IMR-90 (cell line): ENCODE measurements at regions not wholly inside any gene's neighbourhood (a gene's known extent, or its start where the extent isn't known, plus 50 kb on each side); places are given as distances from the start of the nearest gene placed in this dataset.

Source experiments
- CHD1 ChIP-seq: IDR thresholded peaks from 2 replicates; pipeline ENCODE4 v1.6.1; 2012; ENCODE audit warnings: low read depth, low read length, improper control_type of control experiment
- MAZ ChIP-seq: IDR thresholded peaks from 2 replicates; pipeline ENCODE4 v1.6.1; 2012; ENCODE audit warnings: low read depth, mild to moderate bottlenecking, low read length, improper control_type of control experiment, moderate library complexity, borderline replicate concordance
- POLR2A ChIP-seq: IDR thresholded peaks from 2 replicates; pipeline ENCODE4 v1.6.1; 2012; ENCODE audit warnings: mild to moderate bottlenecking, low read depth, low read length
- RAD21 ChIP-seq: IDR thresholded peaks from 2 replicates; pipeline ENCODE4 v1.6.1; 2012; ENCODE audit warnings: low read length, improper control_type of control experiment
- RCOR1 ChIP-seq: IDR thresholded peaks from 2 replicates; pipeline ENCODE4 v1.6.1; 2012; ENCODE audit warnings: mild to moderate bottlenecking, low read length, improper control_type of control experiment; ENCODE audit not compliant: insufficient replicate concordance
- RFX5 ChIP-seq: IDR thresholded peaks from 2 replicates; pipeline ENCODE4 v1.8.0; 2012; ENCODE audit warnings: low read depth, mild to moderate bottlenecking, low read length, moderate library complexity
- SMC3 ChIP-seq: fragments of 150-350 bp; IDR thresholded peaks from 2 replicates; pipeline ENCODE4 v1.6.1; 2016; ENCODE audit warnings: low read depth, mild to moderate bottlenecking, antibody characterized with exemption, low read length, moderate library complexity
- TF ChIP-seq, protein P1 (sequence below): conservative IDR thresholded peaks from 2 replicates; pipeline ENCODE4 v1.5.1; 2012; ENCODE audit warnings: mild to moderate bottlenecking, low read depth, low read length, improper control_type of control experiment

DNA sequence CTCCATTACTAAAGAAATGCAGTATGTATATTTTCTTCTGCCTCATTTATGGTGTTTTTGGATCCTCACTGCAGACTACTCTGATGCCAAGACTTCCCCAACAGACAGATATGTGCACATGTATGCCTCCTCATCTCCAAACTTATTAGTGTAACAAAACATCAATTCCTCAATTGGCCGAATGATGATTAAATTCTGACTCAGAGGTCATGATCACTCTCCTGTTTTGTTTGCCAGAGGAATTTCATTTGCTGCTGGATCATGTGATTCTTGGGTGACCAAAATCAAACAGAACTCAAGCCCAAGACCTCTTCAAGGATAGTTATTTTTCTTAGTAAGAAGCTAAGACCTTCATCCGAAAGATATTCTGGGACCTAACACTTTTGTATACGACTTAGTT, 227.6 kb downstream of the LMO4 start:
- TF ChIP-seq, protein P1, sequence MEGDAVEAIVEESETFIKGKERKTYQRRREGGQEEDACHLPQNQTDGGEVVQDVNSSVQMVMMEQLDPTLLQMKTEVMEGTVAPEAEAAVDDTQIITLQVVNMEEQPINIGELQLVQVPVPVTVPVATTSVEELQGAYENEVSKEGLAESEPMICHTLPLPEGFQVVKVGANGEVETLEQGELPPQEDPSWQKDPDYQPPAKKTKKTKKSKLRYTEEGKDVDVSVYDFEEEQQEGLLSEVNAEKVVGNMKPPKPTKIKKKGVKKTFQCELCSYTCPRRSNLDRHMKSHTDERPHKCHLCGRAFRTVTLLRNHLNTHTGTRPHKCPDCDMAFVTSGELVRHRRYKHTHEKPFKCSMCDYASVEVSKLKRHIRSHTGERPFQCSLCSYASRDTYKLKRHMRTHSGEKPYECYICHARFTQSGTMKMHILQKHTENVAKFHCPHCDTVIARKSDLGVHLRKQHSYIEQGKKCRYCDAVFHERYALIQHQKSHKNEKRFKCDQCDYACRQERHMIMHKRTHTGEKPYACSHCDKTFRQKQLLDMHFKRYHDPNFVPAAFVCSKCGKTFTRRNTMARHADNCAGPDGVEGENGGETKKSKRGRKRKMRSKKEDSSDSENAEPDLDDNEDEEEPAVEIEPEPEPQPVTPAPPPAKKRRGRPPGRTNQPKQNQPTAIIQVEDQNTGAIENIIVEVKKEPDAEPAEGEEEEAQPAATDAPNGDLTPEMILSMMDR: no peak
- TF ChIP-seq MAZ: no peak
- no peak for TF ChIP-seq SMC3
- TF ChIP-seq RFX5: no peak
- no peak for TF ChIP-seq RCOR1
- TF ChIP-seq RAD21: no peak
- TF ChIP-seq POLR2A: no peak
- no peak for TF ChIP-seq CHD1
